Erythroblast (primary cell): ENCODE measurements at regions not wholly inside any gene's neighbourhood (a gene's known extent, or its start where the extent isn't known, plus 50 kb on each side); places are given as distances from the start of the nearest gene placed in this dataset.

ENCODE experiments used
- GATA1 ChIP-seq: IDR thresholded peaks from 2 replicates; pipeline ENCODE4 v1.6.1; 2011; ENCODE audit warnings: low read depth, mild to moderate bottlenecking, control low read depth, low read length, moderate library complexity
- POLR2A ChIP-seq: IDR thresholded peaks from 2 replicates; pipeline ENCODE4 v1.6.1; 2011; ENCODE audit warnings: mild to moderate bottlenecking, low read length

DNA sequence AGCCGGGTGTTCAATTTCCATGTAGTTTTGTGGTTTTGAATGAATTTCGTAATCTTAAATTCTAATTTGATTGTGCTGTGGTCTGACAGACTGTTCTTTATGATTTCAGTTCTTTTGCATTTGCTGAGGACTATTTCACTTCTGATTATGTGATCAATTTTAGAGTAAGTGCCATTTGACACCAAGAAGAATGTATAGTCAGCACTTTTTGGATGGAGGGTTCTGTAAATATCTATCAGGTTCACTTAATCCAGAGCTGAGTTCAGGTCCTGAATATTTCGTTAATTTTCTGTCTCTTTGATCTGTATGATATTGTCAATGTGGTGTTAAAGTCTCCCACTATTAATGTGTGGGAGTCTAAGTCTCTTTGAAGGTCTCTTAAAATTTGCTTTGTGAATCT lies 944.9 kb downstream of the TLE4 start:
- no peak for TF ChIP-seq POLR2A
- no peak for TF ChIP-seq GATA1
